HG03520 (cell line): ENCODE measurements at regions not wholly inside any gene's neighbourhood (a gene's known extent, or its start where the extent isn't known, plus 50 kb on each side); places are given as distances from the start of the nearest gene placed in this dataset.
A peak's percentile ranks its signal among the peaks of the same experiment; 100 is the strongest.

Source experiments
- ATAC-seq: cut with Tn5 transposase; IDR thresholded peaks from one replicate; pipeline ENCODE4 v1.9.1; 2021; ENCODE audit warnings: mild to moderate bottlenecking, moderate library complexity; ENCODE audit not compliant: unreplicated experiment

- ATAC-seq, result no peak
Observed at GRCh38 chr3:13249664-13250390, 170.3 kb downstream of the NUP210 start.

DNA sequence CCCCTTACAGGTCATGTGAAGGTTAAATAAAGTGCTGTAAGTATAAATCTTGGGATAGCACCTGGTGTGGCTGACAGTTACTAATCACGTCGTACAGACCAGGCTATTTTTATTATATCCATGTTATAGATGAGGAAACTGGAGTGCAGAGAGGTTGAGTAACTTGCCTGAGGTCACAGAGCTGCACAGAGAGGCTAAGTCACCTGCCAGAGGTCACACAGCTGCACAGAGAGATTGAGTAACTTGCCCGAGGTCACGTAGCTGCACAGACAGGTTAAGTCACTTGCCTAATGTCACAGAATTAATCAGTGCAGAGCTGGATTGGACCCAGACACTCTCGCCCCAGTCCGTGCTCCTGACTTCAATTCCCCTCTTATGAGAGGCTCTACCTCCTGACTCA is 171.5 kb downstream of the NUP210 start:
- ATAC-seq, result no peak

- ATAC-seq, result no peak
Observed at GRCh38 chr3:13245615-13245978, 172.4 kb upstream of the IQSEC1 start.

GRCh38 chr3:13243586-13243985 is 170.4 kb upstream of the IQSEC1 start:
- no peak for ATAC-seq

- no peak for ATAC-seq
Observed at GRCh38 chr3:13242364-13242737, 169.1 kb upstream of the IQSEC1 start.

GRCh38 chr3:13241621-13242363 is 168.6 kb upstream of the IQSEC1 start:
- no peak for ATAC-seq

DNA sequence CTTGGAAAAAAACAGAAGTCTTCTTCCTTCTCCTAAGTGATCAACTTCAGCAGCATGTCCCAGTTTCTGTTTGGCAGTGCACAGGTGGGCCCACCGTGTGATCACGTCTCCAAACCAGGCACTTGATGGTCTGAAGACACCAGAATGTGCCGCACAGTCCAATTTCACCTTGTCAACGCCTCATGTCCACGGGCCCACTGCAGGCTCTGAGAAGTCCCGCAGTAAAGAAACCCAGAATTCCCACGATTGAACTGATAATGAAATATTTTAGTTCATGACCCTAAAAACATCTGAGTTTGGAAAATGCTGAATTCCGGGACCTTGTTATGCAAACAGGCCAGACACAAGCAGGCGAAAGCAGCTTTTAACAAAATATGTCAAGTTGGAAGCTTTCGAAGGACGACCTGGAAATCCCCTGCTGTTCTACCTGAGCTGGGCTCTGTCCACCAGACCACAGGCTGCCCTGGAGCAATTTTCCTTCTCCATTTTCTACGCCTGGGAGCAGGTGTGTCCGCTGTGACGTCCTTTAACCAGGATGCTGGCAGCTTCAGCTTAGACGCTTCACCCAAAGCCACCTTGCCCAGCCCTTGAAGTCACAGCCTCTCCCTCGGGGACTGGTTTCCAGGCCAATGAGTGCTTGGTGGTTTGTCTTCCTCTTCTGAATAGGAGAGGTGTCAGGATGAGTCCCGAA is 167.8 kb upstream of the IQSEC1 start:
- ATAC-seq, result no peak

DNA sequence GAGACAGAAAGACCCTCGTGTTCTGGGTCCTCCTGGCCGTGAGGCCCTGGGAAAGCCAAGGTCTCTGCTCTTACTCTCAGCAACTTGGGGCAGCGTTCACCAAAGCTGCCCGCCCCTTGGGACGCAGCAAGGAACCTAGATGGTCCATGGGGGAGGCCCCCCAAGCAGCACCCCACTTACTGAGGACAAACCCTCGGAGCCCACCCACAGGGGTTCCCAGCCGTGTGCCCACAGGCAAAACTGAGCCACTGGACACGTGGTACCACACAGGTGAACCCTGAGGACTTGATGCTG is 166.2 kb upstream of the IQSEC1 start:
- ATAC-seq, result no peak

DNA sequence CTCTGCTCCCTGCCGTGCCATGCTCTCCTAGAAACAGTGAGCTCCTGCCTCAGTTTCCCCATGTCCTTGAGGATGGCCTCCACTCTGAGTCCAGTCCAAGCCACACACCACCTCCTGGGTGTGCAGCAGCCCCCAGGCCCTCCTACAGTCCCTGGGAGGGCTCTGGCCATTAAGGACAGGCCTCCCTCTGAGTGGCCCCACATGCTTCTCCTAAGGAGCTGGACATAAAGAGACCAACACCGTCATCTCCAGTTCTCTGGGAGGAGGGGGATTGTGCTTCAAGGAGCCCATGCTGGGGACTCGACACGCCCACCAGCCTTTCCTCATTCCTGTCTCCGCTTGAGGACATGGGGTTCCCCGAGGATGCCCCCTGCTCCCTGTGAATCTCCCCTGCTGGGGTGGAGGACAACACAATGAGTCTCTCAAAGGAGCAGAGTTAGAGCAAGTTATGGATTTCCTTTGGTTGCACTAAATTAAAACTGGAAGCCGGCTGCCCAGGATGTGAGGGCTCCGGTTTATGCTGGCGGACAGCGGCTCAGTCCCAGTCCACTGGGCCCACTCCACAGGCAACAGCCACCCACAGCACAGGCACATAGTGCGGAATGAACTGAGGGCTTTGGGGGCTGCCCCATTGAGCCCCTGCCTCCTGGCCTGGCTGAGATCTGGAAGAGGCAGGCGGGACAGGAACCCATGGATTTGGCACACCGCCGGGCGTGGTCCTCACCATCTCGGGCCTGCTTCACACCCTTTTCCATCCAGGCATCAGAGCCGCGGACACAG is 165.6 kb upstream of the IQSEC1 start:
- ATAC-seq, result no peak

DNA sequence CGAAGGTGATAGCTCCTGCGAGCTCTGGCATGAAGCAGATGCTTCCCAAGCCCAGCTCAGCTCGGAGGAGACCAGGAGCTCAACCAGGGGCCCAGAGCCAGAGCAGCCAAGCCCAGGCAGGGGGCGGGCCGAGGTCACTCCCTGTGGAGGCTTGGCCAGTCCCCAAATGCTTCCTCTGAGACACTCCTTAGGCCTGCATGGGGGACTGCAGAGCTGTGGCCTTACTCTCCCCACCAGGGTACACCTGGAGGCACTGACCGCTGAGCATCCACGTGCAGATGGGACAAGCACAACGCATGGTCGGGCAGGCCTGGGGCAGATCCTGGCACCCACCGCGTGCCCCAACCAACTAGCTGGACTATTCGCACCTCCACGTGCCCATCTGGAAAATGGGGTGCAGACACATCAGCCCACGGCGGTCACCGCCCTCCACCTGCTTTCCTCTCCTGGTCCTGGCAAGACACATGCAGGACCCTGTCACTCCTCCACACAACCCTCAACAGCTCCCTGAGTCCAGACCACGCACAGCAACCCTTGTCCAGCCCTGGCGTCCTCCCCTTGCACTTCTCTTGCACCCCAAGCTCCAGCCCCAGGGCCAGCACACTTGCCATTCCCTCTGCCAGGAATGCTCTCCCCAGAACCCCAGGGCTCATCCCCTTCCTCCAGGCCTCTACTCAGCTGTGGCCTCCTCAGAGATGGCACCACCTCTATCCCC is 164.7 kb upstream of the IQSEC1 start:
- no peak for ATAC-seq

GRCh38 chr3:13236557-13237173 is 163.4 kb upstream of the IQSEC1 start:
- ATAC-seq, result no peak

DNA sequence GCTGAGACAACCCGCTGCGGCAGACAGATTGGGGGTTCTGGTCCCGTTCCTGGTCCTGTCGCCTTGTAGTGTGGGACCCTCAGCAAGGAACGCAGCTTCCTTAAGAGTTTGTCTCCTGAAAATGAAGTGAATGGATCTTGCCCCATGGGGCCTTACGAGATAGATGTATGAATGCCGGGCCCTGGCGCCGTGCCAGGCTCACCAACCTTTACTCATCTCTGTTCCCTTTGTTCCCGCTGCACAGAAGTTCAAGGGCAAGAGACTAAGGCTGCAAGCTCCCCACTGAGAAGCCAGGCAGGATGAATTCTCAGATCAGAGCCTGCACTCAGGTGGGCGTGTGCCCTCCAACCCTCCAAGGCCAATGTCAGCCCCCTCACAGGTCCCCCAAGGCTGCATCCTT is 162.7 kb upstream of the IQSEC1 start:
- no peak for ATAC-seq

DNA sequence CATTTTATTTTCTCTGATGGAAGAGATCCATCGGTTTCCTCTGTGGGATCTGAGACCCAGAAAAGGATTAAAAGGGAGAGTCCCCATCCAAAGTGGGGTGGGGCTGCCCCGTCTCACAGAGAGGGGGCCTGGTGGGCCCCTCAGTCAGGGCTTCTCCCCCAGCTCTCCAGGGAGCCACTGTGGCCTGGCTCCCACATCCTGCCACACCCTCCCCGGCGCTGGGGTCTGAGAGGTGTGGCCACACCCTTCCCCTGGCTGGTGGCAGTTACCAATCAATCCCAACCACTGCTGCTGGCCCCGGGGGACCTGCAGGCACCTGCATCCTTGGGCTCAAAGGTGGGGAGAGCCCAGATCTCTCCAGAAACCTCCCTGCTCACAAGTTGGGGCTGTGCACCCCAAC is 161.8 kb upstream of the IQSEC1 start:
- ATAC-seq, result no peak

DNA sequence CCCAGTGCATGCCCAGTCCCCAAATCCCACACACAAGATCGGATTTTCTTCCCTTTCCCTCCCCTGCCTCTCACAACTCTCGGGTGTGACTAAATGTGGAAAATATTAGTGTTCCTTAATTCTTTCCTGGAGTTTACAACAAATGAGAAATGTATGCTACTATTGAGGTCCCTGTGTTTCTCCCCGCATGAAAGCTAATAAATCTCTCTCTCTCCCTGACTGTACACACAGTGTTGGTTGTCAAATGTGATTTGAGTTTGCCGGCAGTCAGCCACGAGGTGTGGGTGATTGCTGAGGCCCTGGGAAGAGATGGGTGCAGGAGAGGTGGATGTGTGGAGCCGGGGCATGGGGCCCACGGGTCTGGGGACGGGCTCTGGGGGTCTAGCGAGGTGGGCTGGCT is 161.4 kb upstream of the IQSEC1 start:
- no peak for ATAC-seq

DNA sequence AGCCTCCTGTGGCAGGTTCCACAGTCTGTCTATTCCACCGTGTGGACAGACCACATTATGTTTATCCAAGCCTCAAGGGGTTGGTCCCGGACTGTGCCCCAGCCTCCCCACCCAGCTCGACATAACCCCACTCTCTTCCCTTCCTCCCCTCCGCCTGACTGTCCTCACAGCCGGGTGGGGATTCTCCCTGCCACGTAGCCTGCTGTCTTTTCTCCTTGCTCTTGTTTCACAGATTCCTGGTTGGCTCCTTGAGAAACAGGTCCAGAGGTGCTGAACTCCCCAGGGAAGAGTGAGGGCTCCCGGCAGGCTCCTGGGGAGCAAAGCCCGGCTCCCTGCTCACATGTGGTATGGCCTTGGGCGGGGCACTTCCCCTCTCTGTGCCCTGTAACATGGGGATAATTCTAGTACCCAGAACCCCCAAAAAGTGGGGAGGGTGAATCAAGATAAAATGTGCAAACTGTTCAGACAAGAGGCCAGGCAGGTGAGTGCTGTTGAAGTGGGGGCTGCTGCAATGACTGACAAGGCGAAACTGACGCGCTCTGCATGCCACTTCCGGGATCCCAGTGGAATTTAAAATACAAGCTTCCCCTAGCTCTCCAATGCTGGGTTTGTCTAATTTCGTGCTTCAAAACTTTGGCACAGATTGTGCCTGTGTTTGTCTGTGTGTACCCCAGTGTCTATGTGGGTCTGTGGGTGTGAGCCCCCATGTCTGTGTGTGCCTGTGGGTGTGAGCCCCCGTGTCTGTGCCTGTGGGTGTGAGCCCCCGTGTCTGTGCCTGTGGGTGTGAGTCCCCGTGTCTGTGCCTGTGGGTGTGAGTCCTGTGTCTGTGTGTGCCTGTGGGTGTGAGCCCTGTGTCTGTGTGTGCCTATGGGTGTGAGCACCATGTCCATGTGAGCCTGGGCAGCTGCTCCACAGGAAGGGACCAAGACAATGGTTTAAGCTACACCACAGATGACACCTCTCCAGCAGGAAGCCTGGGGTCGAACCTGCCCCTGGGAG is 160.6 kb upstream of the IQSEC1 start:
- no peak for ATAC-seq

DNA sequence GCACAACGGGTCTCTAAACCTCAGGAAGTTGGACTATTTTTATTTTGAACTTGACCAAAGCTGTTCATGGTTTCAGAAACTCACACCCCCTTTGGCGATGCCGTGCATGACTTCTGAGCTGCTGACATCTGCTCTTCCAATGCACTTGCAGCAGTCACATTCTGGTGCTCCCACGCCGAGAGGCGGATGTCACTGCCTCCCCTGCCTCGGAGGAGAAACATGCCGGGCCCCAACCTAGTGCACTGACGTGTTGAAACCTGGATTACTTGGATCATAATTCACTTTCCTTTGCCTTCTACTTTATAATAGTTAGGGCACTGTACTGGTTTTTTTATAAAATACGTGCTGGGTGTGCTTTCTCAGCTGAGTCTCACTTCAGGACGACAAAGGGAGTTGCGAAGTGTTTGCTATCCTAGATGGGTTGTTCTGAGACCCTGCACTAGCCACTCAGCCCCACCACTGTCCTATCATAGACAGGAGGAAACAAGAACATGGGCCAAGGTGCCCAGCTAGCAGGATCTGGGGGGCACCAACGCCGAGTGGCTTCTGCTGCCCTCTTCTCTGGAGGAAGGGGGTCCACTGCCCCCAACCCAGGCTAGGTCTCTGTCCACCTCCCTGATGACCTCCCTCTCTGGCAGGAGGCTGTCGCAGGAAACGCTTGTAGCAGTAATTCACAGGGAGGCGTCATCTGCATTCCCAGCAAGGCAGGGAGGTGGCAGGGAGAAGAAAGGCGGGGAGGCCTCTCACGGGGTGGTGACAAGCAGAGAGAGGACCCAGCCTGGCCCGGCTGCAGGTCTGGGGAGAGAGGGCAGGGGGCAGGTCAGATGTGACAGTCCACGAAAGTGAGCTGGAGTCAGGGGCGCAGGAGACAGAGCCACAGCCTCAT is 158.8 kb upstream of the IQSEC1 start:
- no peak for ATAC-seq

DNA sequence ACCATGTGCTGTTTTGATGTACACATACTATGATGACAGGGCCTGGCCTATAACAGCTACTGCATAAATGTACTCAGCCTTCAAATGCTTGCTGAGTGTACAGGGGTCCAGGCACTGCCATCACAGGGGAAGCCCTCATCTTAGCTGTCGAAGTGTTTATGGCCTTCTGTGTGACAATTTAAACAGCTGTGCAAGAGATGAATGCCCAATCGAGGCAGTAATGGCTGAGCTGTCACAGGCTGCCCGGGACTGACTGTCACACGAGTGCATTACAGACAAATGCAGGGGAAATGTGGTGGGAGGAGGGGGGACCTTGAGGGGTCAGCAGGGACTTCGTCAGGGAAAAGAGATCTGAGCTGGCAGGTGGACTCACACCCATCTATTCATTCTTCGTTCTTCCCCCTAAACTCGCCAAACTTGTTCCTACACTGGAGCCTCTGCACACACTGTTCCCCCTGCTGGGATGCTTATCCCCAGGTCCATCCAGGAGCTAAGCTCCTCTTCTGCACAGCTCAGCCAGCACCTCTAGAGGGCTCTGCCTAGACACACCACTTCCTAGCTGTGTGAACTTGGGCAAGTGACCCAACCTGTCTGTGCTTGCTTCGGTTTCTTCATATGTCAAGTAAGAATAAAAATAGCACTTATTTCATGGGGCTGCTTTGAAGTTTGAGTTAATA is 156.2 kb upstream of the IQSEC1 start:
- ATAC-seq, result peak; percentile 65

GRCh38 chr3:13228584-13228983 is 155.4 kb upstream of the IQSEC1 start:
- ATAC-seq, result no peak
